Mesenchymal stem cell (in vitro differentiated cells and primary cell): ENCODE measurements at regions not wholly inside any gene's neighbourhood (a gene's known extent, or its start where the extent isn't known, plus 50 kb on each side); places are given as distances from the start of the nearest gene placed in this dataset.

ENCODE experiments used
- DNase-seq: peaks from one replicate; pipeline ENCODE4 v3.0.0-alpha.2; 2013
- H2AFZ ChIP-seq: one replicate; pipeline ENCODE4 v1.6.1; 2013; ENCODE audit warnings: low read depth, mild to moderate bottlenecking, control low read depth, inconsistent platforms, low read length, moderate library complexity
- H2AK5ac ChIP-seq: 2 replicates; pipeline ENCODE4 v1.6.1; 2013; ENCODE audit warnings: low read length, moderate library complexity, mild to moderate bottlenecking, inconsistent platforms; ENCODE audit not compliant: severe bottlenecking
- H2BK120ac ChIP-seq: one replicate; pipeline ENCODE4 v1.6.1; 2013; ENCODE audit warnings: low read depth, mild to moderate bottlenecking, inconsistent platforms, low read length, moderate library complexity
- H2BK12ac ChIP-seq, 2 experiments: one replicate each; pipeline ENCODE4 v1.6.1; 2013; ENCODE audit warnings: inconsistent platforms in 2 of 2, low read length in 2 of 2, mild to moderate bottlenecking in 2 of 2, moderate library complexity in 2 of 2, control low read depth in 1 of 2
- H2BK15ac ChIP-seq: one replicate; pipeline ENCODE4 v1.6.1; 2013; ENCODE audit warnings: mild to moderate bottlenecking, low read depth, inconsistent platforms; ENCODE audit not compliant: poor library complexity, severe bottlenecking
- H2BK5ac ChIP-seq: 2 replicates; pipeline ENCODE4 v1.6.1; 2013; ENCODE audit warnings: low read depth, mild to moderate bottlenecking, low read length, control low read depth, inconsistent platforms; ENCODE audit not compliant: poor library complexity, severe bottlenecking
- H3K14ac ChIP-seq, 2 experiments: one replicate each; pipeline ENCODE4 v1.6.1; 2013; ENCODE audit warnings: inconsistent platforms in 2 of 2, low read length in 2 of 2, control low read depth in 1 of 2, mild to moderate bottlenecking in 1 of 2, moderate library complexity in 1 of 2
- H3K18ac ChIP-seq, 2 experiments: one replicate each; pipeline ENCODE4 v1.6.1; 2013; ENCODE audit warnings: inconsistent platforms in 2 of 2, low read length in 2 of 2, control low read depth in 1 of 2, low read depth in 1 of 2, mild to moderate bottlenecking in 1 of 2
- H3K23ac ChIP-seq, 2 experiments: one replicate each; pipeline ENCODE4 v1.6.1; 2013; ENCODE audit warnings: inconsistent platforms in 2 of 2, low read length in 2 of 2, mild to moderate bottlenecking in 2 of 2, moderate library complexity in 2 of 2, control low read depth in 1 of 2
- H3K27ac ChIP-seq: 2 replicates; pipeline ENCODE4 v1.5.1; 2013; ENCODE audit warnings: mild to moderate bottlenecking, moderate library complexity, low read length, control low read depth, inconsistent platforms; ENCODE audit not compliant: poor library complexity, severe bottlenecking
- H3K27me3 ChIP-seq, 2 experiments: 2 replicates each; pipeline versions ENCODE4 v1.6.1 to v1.7.0; 2013; ENCODE audit warnings: low read length in 2 of 2, mild to moderate bottlenecking in 2 of 2, moderate library complexity in 2 of 2, control low read depth in 1 of 2, inconsistent platforms in 1 of 2; ENCODE audit not compliant: control insufficient read depth in 1 of 2, insufficient read depth in 1 of 2
- H3K36me3 ChIP-seq, 2 experiments: 2 replicates each; pipeline versions ENCODE4 v1.6.1 to v1.7.0; 2013; ENCODE audit warnings: low read length in 2 of 2, control low read depth in 1 of 2, inconsistent platforms in 1 of 2, low read depth in 1 of 2, mild to moderate bottlenecking in 1 of 2; ENCODE audit not compliant: insufficient read depth in 2 of 2, control insufficient read depth in 1 of 2
- H3K4ac ChIP-seq, 2 experiments: one replicate each; pipeline ENCODE4 v1.6.1; 2013; ENCODE audit warnings: inconsistent platforms in 2 of 2, low read length in 2 of 2, mild to moderate bottlenecking in 2 of 2, moderate library complexity in 2 of 2, control low read depth in 1 of 2, low read depth in 1 of 2
- H3K4me1 ChIP-seq: 2 replicates; pipeline ENCODE4 v1.6.1; 2013; ENCODE audit warnings: low read depth, low read length, control low read depth; ENCODE audit not compliant: control insufficient read depth, insufficient read depth
- H3K4me2 ChIP-seq: 2 replicates; pipeline ENCODE4 v1.6.1; 2013; ENCODE audit warnings: low read length, mild to moderate bottlenecking, inconsistent platforms; ENCODE audit not compliant: poor library complexity, severe bottlenecking
- H3K4me3 ChIP-seq, 2 experiments: 2 replicates each; pipeline versions ENCODE4 v1.5.1 to v1.7.0; 2013; ENCODE audit warnings: low read length in 2 of 2, mild to moderate bottlenecking in 2 of 2, control low read depth in 1 of 2, low read depth in 1 of 2; ENCODE audit not compliant: insufficient read depth in 1 of 2
- H3K79me1 ChIP-seq: replicated peaks from 2 replicates; pipeline ENCODE4 v1.6.1; 2013; ENCODE audit warnings: mild to moderate bottlenecking, control low read depth, low read length, inconsistent platforms; ENCODE audit not compliant: poor library complexity, severe bottlenecking
- H3K9ac ChIP-seq: 2 replicates; pipeline ENCODE4 v1.7.0; 2013; ENCODE audit warnings: mild to moderate bottlenecking, low read length, moderate library complexity
- H3K9me3 ChIP-seq: 2 replicates; pipeline ENCODE4 v1.7.0; 2013; ENCODE audit warnings: mild to moderate bottlenecking, low read length; ENCODE audit not compliant: control insufficient read depth
- H4K8ac ChIP-seq: one replicate; pipeline ENCODE4 v1.6.1; 2013; ENCODE audit warnings: inconsistent platforms, mild to moderate bottlenecking, low read length, moderate library complexity
- H4K91ac ChIP-seq: one replicate; pipeline ENCODE4 v1.6.1; 2013; ENCODE audit warnings: mild to moderate bottlenecking, low read length, inconsistent platforms
- WGBS: methylation state at CpG from one replicate; pipeline ENCODE4 v1.1.7; 2013; ENCODE audit warnings: mixed read lengths; 5-methylcytosine and 5-hydroxymethylcytosine counted together

GRCh38 chr6:55651015-55651414, 72.0 kb upstream of the HMGCLL1 start:
- no peak overlapping the region for H3K4me2 ChIP-seq
- H4K8ac ChIP-seq, result no peak overlapping the region
- H3K4me1 ChIP-seq, result no peaks in the 10 kb centered on the region
- no peak overlapping the region for H3K27ac ChIP-seq
- H3K27me3 ChIP-seq, result no peaks in the 10 kb centered on the region
- H3K4me3 ChIP-seq, result no peak overlapping the region
- no peak overlapping the region for H3K9ac ChIP-seq
- 86% methylated on average over 3 of the region's 3 CpGs for WGBS
- no peak overlapping the region for H2BK120ac ChIP-seq
- no peak overlapping the region for H3K18ac ChIP-seq
- H2BK12ac ChIP-seq, result no peak overlapping the region
- no peaks in the 10 kb centered on the region for H3K79me1 ChIP-seq
- peaks cover 4% of the 10 kb centered on the region for H3K9me3 ChIP-seq
- no peak overlapping the region for H2AK5ac ChIP-seq
- H2BK15ac ChIP-seq, result no peak overlapping the region
- no peak overlapping the region for H3K14ac ChIP-seq
- DNase-seq, result no peak
- H3K4ac ChIP-seq, result no peak overlapping the region
- H2BK5ac ChIP-seq, result no peak overlapping the region
- H4K91ac ChIP-seq, result no peak overlapping the region
- no peak overlapping the region for H2AFZ ChIP-seq
- no peak overlapping the region for H3K23ac ChIP-seq
- no peaks in the 10 kb centered on the region for H3K36me3 ChIP-seq

GRCh38 chr6:55643861-55644260, 64.9 kb upstream of the HMGCLL1 start:
- no peaks in the 10 kb centered on the region for H3K36me3 ChIP-seq
- no peak overlapping the region for H3K9ac ChIP-seq
- no peak overlapping the region for H3K14ac ChIP-seq
- H3K23ac ChIP-seq, result no peak overlapping the region
- no peak overlapping the region for H2BK5ac ChIP-seq
- H2AK5ac ChIP-seq, result no peak overlapping the region
- H3K9me3 ChIP-seq, result peaks cover 10% of the 10 kb centered on the region
- no peaks in the 10 kb centered on the region for H3K79me1 ChIP-seq
- no peak overlapping the region for H4K91ac ChIP-seq
- H3K4me1 ChIP-seq, result no peaks in the 10 kb centered on the region
- H3K27me3 ChIP-seq, result no peaks in the 10 kb centered on the region
- no peak overlapping the region for H3K4ac ChIP-seq
- no peak overlapping the region for H2BK15ac ChIP-seq
- no peak overlapping the region for H2BK120ac ChIP-seq
- no peak overlapping the region for H3K4me3 ChIP-seq
- no peak overlapping the region for H3K4me2 ChIP-seq
- H3K18ac ChIP-seq, result no peak overlapping the region
- H3K27ac ChIP-seq, result no peak overlapping the region
- no peak overlapping the region for H2BK12ac ChIP-seq
- peak; percentile 17 for DNase-seq
- no peak overlapping the region for H2AFZ ChIP-seq
- H4K8ac ChIP-seq, result no peak overlapping the region

DNA sequence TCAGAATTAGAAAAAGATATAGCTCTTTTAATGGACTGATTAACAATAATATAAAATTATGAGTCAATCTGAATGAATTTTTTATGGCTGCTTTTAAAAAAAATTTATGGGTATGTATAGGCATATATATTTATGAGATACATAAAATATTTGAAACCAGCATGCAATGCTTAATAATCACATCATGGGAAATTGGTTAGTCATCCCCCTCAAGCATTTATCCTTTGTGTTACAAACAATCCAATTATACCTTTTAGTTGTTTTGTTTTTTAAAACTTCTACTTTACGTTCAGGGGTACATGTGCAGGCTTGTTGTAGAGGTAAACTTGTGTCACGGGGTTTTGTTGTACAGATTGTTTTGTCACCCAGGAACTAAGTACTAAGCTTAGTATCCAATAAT, 63.4 kb upstream of the HMGCLL1 start:
- Histone ChIP-seq H3K14ac (no peak overlapping the region), H4K91ac (no peak overlapping the region), H2AK5ac (no peak overlapping the region), H3K4me1 (no peaks in the 10 kb centered on the region), H2BK15ac (no peak overlapping the region), H3K79me1 (no peaks in the 10 kb centered on the region), H2BK5ac (no peak overlapping the region), H3K4me2 (no peak overlapping the region), H3K23ac (no peak overlapping the region), H3K36me3 (no peaks in the 10 kb centered on the region), H3K4me3 (no peak overlapping the region), H2AFZ (no peak overlapping the region), H3K27me3 (no peaks in the 10 kb centered on the region), H3K27ac (no peak overlapping the region), H2BK12ac (no peak overlapping the region), H3K9me3 (peaks cover 10% of the 10 kb centered on the region), H4K8ac (no peak overlapping the region), H3K18ac (no peak overlapping the region), H3K9ac (no peak overlapping the region), H2BK120ac (no peak overlapping the region), H3K4ac (no peak overlapping the region)
- no peak for DNase-seq
- WGBS, result no CpG with 5 or more reads among the region's 2 CpGs

DNA sequence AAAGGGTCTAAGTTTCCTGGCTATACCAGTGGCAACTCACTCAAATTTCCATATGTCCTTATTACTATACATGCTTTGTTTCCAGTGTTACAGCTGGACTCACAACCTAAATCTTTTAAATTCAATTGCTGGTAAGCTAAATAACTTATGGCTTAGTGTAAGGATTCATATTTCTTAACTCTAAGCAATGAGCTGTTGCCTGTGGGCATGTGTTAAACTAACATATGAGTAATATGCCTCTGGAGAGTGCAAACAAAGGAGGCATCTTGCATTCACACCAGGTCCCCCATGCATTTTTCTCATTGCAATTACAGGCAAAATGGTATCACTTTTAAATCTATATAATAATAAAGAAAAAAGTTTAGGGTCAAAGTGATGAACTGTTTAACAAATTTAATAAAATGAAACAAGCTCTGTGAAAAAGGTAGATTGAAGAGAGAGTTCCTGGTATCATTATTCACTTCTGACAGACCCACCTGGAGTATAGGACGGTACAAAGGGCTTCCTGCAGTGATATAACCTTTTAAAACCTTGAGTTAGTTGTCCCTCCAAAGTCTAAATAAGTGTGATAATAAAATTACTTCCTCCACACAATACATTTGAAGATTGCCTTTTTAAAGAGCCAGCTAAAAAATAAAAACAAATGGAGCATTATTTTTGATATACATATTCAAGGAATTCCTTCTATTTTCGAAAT, 57.6 kb upstream of the HMGCLL1 start:
- Histone ChIP-seq H3K18ac (no peak overlapping the region), H2BK5ac (no peak overlapping the region), H3K4me2 (no peak overlapping the region), H3K9me3 (no peaks in the 10 kb centered on the region), H3K27ac (no peak overlapping the region), H3K14ac (no peak overlapping the region), H3K4me3 (no peak overlapping the region), H3K27me3 (no peaks in the 10 kb centered on the region), H2BK15ac (no peak overlapping the region), H3K36me3 (no peaks in the 10 kb centered on the region), H2BK12ac (no peak overlapping the region), H2AFZ (no peak overlapping the region), H3K4me1 (no peaks in the 10 kb centered on the region), H4K91ac (no peak overlapping the region), H3K4ac (no peak overlapping the region), H3K9ac (no peak overlapping the region), H2BK120ac (no peak overlapping the region), H3K79me1 (no peaks in the 10 kb centered on the region), H3K23ac (no peak overlapping the region), H4K8ac (no peak overlapping the region), H2AK5ac (no peak overlapping the region)
- peak; percentile 40 for DNase-seq
- WGBS, result no CpG with 5 or more reads among the region's 2 CpGs
